MCF 10A (cell line): ENCODE measurements at regions not wholly inside any gene's neighbourhood (a gene's known extent, or its start where the extent isn't known, plus 50 kb on each side); places are given as distances from the start of the nearest gene placed in this dataset.

ENCODE experiments used
- BruUV-seq: library from RNA; stranded (reverse); fragments of 400-500 nt; replicated peaks from 2 replicates; lab custom pipeline; 2021; lab: Mats Ljungman, UMichigan
- CTCF ChIA-PET: fragments of 300-600 bp; sonication (Branson Sonifier 250); formaldehyde crosslinking; extraction: SDS; loops from one replicate; lab custom pipeline; 2021; ENCODE audit warnings: antibody characterized with exemption, inconsistent platforms; lab: Yijun Ruan, JAX
- POLR2A ChIA-PET: fragments of 300-600, 350-650 bp; sonication (Branson Sonifier 250); formaldehyde crosslinking; extraction: SDS; loops from one replicate; lab custom pipeline; 2020; ENCODE audit warnings: antibody characterized with exemption, inconsistent platforms; lab: Yijun Ruan, JAX
- DNase-seq: peaks from one replicate; pipeline ENCODE4 v3.0.0-alpha.2; 2018; ENCODE audit not compliant: unreplicated experiment
- H3K27ac Mint-ChIP-seq: one replicate; pipeline ENCODE4 v1.8.0; 2022; ENCODE audit warnings: mild to moderate bottlenecking, low read depth, mixed read lengths; ENCODE audit not compliant: unreplicated experiment
- H3K27me3 Mint-ChIP-seq: one replicate; pipeline ENCODE4 v1.8.0; 2022; ENCODE audit warnings: mixed read lengths; ENCODE audit not compliant: insufficient read depth, unreplicated experiment
- H3K36me3 Mint-ChIP-seq: one replicate; pipeline ENCODE4 v1.8.0; 2022; ENCODE audit warnings: mild to moderate bottlenecking, moderate library complexity, mixed read lengths; ENCODE audit not compliant: insufficient read depth, unreplicated experiment
- H3K4me1 Mint-ChIP-seq: one replicate; pipeline ENCODE4 v1.8.0; 2022; ENCODE audit warnings: mixed read lengths; ENCODE audit not compliant: insufficient read depth, unreplicated experiment
- H3K4me3 Mint-ChIP-seq: one replicate; pipeline ENCODE4 v1.8.0; 2022; ENCODE audit warnings: mild to moderate bottlenecking, moderate library complexity, mixed read lengths; ENCODE audit not compliant: unreplicated experiment
- H3K9me3 Mint-ChIP-seq: one replicate; pipeline ENCODE4 v1.8.0; 2022; ENCODE audit warnings: mixed read lengths; ENCODE audit not compliant: unreplicated experiment
- CTCF ChIP-seq: fragments of 200-600 bp; IDR thresholded peaks from one replicate; pipeline ENCODE4 v1.8.0; 2022; ENCODE audit warnings: antibody characterized with exemption, mild to moderate bottlenecking; ENCODE audit not compliant: unreplicated experiment
- intact Hi-C: fragments of 100-400 bp; cut with micrococcal nuclease; formaldehyde crosslinking; loops from 2 replicates; pipeline ENCODE4 v1.14.1; 2022

- no peaks in the 10 kb centered on the region for H3K36me3 Mint-ChIP-seq
- CTCF ChIA-PET = interaction anchor here (0.6 kb wide), 1 partner anchor 250 kb away, joined by 4 read pairs; no protein-coding TSS in a partner anchor
- no peak overlapping the region for H3K27ac Mint-ChIP-seq
- POLR2A ChIA-PET = no interaction called here
- H3K4me1 Mint-ChIP-seq = peaks cover 11% of the 10 kb centered on the region
- DNase-seq = no peak
- no peak for TF ChIP-seq CTCF
- intact Hi-C loops = no loop called here
- H3K27me3 Mint-ChIP-seq = no peaks in the 10 kb centered on the region
- no TSS peak for BruUV-seq
- peaks cover 44% of the 10 kb centered on the region for H3K9me3 Mint-ChIP-seq
- H3K4me3 Mint-ChIP-seq = no peak overlapping the region
These were observed 606.0 kb downstream of the KCNH5 start for GRCh38 chr14:62439210-62439609.

GRCh38 chr14:62443796-62444195 is 601.5 kb downstream of the KCNH5 start:
- Mint-ChIP-seq H3K4me1 (peaks cover 11% of the 10 kb centered on the region), H3K36me3 (no peaks in the 10 kb centered on the region), H3K27me3 (no peaks in the 10 kb centered on the region), H3K9me3 (peaks cover 20% of the 10 kb centered on the region), H3K27ac (no peak overlapping the region), H3K4me3 (no peak overlapping the region)
- peak; percentile 56 for DNase-seq
- no TSS peak for BruUV-seq
- no peak for TF ChIP-seq CTCF
- ChIA-PET POLR2A (interaction anchor here (0.9 to 1.1 kb wide), 2 partner anchors 14 to 465 kb away, joined by 3 to 5 read pairs; no protein-coding TSS in a partner anchor), CTCF (interaction anchor here (0.6 kb wide), 2 partner anchors 13 to 987 kb away, joined by 3 read pairs; no protein-coding TSS in a partner anchor)
- intact Hi-C loops = no loop called here

- TF ChIP-seq CTCF = no peak
- Mint-ChIP-seq H3K27ac (no peak overlapping the region), H3K27me3 (no peaks in the 10 kb centered on the region), H3K4me1 (peaks cover 11% of the 10 kb centered on the region), H3K4me3 (no peak overlapping the region), H3K9me3 (peaks cover 8% of the 10 kb centered on the region), H3K36me3 (no peaks in the 10 kb centered on the region)
- intact Hi-C loops = no loop called here
- CTCF ChIA-PET = no interaction called here
- POLR2A ChIA-PET = no interaction called here
- BruUV-seq = no TSS peak
- DNase-seq = no peak
These were observed 599.7 kb downstream of the KCNH5 start for GRCh38 chr14:62445570-62445969.

GRCh38 chr14:62451221-62451620 is 594.0 kb downstream of the KCNH5 start:
- no TSS peak for BruUV-seq
- Mint-ChIP-seq H3K27me3 (no peaks in the 10 kb centered on the region), H3K4me3 (no peak overlapping the region), H3K9me3 (no peaks in the 10 kb centered on the region), H3K36me3 (no peaks in the 10 kb centered on the region), H3K4me1 (no peaks in the 10 kb centered on the region), H3K27ac (no peak overlapping the region)
- ChIA-PET CTCF (interaction anchor here (0.6 kb wide), 1 partner anchor 455 kb away, joined by 5 read pairs; no protein-coding TSS in a partner anchor), POLR2A (no interaction called here)
- no peak for DNase-seq
- intact Hi-C loops = no loop called here
- TF ChIP-seq CTCF = no peak
